HG03342 (cell line): ENCODE measurements at regions not wholly inside any gene's neighbourhood (a gene's known extent, or its start where the extent isn't known, plus 50 kb on each side); places are given as distances from the start of the nearest gene placed in this dataset.

ENCODE experiments used
- ATAC-seq: cut with Tn5 transposase; IDR thresholded peaks from one replicate; pipeline ENCODE4 v1.9.1; 2021; ENCODE audit warnings: mild to moderate bottlenecking, moderate library complexity; ENCODE audit not compliant: unreplicated experiment

DNA sequence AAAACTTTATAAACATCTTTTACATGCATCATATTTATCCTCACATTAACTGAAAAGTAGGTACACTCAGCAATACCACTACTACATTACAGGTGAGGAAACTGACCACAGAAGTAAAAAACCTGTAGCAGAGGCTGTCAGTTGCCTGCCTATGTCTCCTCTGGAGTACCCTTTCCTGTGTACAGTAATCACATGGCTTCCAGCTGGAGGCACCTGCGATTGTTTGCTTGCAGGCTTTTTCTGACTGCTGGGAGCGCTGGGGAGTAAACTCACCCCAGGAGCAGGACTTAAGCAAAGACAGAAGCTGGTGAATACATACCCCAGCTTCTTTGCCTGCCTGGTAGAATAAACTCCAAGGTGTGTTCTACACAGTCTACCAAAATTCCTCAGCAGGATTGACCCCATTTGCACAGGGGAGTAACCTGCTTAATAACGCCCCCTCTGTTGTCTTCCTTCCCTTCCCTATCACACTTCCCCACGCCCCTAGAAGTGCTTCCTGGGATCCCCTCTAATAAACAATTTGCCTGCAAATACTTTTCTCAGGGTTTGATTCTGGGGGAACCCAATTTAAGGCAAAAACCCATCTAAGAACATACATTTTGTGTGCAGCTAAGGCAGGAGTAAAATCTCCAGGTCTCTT is 138.9 kb downstream of the PTH2R start:
- ATAC-seq: no peak

DNA sequence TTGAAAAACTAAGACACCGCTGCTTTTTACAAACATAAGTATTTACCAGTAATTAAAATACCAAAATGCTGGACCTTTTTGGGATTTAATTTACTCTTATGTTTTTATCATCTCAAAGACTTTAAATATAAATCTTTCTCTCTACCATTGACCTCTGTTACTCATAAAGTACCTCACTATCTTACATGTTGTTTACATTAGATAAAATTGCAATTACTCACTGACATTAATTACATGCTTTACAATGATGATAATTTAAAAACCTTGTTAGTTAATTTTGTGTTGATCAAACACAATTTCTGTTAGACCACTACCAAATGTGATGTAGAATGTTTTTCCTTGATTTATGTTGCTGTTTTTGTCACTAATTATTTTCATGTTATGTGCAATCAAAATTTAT is 139.5 kb downstream of the PTH2R start:
- no peak for ATAC-seq

DNA sequence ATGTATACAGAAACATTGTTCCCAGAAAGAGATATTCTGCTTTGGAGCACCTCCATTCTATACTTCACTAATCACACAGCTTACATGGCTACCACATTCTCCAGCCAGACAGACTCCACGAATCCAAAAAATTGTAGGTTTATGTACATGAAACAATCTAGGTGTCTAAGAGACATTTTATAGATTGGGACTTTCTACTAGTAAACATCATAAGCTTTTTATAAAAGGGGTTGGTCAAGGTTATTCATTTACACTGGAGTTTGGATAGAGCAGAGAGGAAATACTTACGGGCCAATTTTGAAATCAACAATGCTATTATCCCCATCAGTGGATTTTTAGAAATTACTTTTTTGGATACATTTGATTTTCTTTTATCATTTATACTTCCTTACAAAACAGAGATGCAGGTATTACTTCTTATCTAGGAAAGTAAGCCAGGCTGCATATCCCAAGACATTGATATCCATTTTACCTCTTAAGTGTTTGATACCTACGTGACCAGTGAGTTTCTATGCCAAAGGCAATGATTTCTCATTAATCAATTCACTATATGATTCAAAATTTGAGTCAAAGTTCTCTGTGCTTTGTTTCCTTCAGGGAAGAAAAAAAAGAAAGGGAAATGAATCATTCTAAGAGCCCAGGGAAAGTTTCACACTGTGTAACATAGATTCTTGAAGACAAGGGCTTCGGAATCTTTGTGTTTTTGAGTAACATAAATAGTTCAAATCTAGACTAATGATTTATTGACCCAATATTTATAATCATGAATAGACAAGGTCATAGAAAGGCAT is 140.5 kb downstream of the PTH2R start:
- ATAC-seq: no peak

DNA sequence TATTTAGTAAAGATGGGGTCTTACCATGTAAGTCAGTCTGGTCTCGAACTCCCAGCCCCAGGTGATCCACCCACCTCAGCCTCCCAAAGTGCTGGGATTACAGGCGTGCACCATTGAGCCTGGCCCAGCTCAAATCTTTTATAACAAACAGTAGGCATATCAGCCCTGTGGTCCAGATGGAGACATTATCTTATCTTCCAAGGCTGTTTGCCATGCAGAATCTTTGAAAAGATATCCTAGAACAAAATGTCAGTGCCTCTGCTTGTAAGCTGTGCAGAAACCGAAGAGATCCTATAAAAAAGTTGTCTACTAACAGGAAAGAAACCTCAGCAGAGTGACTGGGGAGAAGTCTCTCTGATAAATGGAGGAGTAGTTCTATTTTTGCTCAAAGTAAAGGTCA is 142.1 kb downstream of the PTH2R start:
- no peak for ATAC-seq

DNA sequence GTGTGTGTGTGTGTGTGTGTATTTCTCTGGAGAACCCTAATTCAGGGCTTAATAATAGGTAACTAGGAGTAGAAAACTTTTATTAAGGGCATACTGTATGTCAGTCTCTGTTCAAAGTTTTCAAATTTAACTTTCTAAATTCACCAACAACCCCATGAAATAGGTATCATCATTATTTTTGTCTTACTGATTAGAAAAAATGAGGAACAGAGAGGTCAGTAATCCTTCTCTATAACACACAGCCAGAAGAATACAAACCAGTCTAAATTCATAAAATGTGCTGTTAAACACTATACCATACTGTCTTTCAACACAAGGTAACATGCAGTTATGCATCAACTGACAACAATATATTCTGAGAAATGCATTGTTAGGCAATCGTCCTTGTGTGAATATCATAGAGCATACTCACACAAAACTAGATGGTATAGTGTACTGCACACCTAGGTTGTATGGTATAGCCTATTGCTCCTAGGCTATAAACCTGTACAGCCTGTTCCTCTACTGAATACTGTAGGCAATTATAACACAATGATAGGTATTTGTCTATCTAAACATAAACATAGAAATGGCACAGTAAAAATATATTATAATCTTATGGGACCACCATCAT is 143.1 kb downstream of the PTH2R start:
- no peak for ATAC-seq

DNA sequence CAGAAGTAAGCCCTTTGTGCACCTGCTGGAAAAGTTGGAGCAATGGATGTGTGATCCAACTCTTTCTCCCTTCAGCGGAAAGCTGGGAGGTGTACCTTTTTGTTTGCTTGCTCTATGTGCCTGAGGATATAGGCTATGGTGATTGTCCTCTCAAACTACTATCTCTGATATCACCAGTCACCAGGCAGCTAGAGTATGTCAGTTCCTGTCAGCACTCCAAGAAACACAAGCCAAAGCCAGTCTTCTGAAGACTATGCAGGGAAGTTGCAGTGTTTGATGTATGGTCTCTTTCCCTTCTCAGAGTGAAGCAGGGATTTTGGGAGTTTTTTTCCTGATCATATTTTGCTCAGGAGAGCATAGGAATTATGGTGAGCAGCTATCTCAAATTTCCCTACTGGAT is 146.4 kb downstream of the PTH2R start:
- no peak for ATAC-seq

DNA sequence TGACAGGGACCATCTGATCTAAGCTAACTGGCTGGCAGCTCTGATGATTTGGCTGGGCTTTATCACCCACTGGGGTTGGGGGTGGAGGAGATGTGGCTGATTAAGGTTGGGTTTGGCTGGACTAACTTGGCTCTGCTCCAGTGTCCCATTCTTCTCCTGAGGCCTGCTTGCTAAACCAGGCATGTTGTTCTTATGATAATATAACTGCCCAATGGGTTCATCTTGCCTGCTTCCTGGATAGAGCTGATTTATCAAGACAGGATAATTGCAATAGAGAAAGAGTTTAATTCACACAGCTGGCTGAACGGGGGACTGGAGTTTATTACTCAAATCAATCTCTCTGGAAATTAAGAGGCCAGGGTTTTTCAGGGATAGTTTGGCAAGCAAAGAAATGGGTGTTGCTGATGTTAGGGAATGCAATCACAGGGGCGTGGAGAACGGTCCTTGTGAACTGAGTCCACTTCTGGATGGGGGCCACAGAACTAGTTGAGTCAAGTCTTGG is 150.4 kb downstream of the PTH2R start:
- no peak for ATAC-seq

DNA sequence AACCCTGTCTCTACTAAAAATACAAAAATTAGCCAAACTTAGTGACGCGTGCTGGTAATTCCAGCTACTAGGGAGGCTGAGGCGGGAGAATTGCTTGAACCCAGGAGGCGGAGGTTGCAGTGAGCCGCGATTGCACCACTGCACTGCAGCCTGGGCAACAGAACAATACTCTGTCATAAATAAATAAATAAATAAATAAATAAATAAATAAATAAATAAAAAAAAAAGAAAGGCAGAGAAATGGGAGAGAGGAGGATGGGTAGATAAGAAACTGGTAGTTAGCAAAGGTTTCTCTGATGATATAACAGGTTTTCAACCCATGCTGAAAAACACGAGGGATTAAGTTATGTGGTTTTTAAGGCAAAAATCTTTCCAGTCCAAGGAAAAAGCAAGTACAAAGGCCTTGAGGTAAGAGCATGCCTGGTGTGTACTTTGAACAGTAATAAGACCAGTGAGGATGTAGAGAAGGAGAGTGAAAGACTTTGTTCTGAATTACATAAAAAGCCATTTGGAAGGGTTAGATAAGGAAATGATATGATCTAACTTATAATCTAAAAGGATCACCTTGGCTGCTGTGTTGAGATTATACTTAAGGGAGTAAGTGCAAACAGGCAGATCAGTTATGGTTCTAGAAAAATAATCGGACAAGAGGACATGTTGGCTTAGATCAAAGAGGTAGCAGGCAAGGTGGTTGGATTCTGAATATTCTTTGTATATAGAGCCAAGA is 159.3 kb downstream of the PTH2R start:
- ATAC-seq: no peak

DNA sequence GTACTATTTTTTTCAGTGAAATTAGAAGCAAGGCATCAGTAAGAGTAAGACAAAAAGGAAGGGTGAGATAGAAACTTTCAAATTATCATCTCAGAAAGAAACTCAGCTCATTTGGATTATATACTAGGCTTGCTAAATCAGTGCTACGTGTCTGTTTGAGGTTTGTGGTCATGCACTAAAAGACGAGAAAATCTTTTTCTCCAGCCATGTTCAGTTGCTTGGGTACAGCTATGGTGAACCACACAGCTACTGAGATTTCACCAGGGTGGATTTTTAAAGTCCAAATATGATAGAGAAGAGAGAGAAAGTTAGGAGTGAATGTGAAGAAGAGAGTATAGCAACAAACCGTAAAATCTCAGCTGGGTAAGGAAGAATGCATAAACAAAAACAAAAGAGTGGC is 161.6 kb downstream of the PTH2R start:
- ATAC-seq: no peak

DNA sequence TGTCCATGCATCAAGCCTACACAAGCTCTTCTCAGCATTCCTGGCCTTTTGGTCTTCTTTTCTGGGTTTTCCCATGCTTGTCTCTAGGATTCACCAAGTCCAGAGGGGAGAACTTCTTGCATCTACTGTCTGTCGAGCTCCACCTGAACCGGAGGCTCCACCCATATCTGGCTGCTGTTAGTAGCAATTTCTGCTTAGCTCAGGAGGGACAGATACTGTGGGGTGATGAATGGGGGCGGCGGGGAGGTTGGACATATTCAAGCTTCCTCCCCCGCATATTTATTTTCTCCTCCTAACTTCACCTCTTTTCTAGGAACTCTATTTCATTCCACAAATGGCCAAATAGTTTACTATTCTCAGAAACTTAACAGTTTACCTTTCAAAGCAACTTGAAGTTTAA is 163.5 kb downstream of the PTH2R start:
- no peak for ATAC-seq

DNA sequence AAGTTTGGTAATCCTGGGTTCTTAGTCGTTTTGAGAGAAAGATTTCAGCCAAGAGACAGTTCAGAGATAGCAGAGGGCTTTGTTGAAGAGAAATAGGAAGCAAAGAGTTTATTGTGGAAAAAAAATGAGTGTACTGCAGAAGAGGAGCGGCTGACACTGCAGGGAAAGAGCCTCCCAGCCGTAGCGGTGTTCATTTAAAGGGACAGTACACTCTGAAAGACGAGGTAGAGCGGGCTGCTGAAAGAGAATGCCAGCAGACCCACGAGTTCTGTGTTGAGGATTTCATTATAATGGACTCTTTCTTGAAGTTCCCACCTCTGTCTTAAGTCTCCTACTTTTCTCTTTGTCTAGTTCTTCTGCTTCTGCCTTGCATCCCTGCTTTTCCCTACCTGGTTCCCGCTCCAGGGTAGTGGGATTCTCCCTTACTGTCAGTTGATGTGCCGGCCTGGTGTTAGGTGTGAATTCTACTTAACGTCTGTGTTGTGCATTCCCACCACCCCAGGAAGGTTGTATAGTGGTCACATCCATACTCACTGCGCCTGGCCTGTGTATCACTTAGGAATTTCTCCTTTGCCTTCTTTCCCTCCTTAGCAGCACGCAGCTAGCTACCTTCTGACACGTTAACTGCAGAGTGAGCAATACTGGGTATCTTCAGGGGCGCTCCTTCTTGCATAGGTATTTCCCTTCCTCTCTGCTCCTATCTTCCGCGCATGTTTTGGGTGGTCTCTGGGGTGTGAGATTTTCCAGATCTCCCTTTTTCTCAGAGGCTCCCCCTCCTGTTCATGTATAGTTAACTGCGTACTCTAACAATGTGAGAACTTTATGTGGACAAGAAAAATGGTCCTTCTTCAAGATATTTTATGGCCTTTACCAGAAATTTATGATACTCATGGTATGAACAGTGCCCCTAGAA is 164.5 kb downstream of the PTH2R start:
- no peak for ATAC-seq

DNA sequence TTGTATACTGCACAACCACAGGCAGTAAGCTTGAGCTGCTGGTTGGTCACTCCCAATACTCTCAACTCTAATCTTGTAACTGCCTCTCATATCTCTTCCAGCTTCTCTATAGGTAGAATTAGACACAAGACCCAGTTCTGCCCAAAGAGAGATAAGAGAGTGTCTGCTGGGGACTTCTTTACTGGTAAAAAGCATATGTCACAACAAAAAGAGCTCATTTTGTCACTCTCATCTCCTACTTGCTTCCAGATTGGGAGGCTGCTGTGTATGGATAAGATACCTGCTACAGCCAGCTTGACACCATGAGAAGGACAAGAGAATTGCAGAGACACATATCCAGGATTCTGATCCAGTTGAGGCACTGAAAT is 165.2 kb downstream of the PTH2R start:
- no peak for ATAC-seq

DNA sequence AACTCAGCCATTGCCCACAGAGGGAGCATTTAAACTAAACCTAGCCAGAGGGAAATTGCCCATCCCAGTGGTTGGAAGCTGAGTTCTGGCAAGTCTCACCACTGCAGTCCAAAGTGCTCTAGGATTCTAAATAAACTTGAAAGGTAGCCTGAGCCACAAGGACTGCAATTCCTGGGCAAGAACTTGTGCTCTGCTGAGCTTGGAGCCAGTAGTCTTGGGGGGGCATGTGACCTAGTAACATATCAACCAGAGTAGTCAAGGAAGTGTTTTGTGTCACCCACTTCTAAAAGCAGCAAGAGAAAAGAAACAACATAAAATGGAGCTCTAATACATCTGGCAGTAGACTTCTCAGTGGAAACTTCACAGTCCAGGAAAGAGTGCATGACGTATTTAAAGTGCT is 167.0 kb downstream of the PTH2R start:
- ATAC-seq: no peak

DNA sequence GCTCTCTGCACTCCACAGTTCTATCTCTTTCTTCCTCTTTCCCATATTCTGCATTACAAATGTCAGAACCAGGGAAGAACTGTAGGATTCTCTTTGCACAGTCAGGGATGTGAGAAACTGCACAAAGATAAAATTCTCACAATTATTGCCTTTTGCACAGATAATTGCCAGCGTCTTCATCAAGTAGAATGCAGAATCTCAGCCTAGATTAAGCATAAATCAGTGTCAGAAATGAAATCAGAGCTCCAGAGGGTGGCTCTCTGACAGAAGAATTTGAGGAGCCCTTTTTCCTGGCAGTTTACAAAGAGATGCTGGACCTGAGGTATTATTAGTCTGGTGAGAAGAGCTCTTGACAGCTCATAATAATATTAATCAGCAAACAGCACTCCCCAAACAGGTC is 173.1 kb downstream of the PTH2R start:
- ATAC-seq: no peak

DNA sequence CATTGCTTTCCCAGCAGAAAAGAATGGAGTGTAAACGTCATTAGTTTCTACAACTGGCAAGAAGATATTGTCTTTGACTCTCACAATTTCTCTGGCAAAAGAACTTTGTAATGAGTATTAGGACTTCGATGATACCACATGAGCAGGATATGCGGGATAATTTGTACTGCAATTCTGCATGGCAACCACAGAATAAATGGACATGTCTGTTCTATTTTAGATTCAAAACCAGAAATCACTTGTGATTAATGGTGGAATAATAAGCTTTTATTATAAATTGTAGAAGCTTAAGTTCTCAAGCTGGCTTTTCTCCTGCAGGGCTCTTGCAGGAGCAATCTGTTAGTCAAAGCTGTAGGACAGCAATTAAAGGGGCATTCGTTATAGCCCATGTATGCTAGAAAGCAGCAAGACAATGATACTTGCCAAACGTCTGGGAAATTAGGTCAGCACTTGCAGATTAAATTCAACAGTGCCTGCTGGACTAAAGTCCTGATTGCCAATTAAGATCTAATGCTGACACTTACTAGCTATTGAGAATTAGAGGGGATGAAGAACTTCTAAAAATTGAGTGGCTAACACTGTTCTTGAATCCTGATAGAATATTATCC is 177.9 kb downstream of the PTH2R start:
- no peak for ATAC-seq

DNA sequence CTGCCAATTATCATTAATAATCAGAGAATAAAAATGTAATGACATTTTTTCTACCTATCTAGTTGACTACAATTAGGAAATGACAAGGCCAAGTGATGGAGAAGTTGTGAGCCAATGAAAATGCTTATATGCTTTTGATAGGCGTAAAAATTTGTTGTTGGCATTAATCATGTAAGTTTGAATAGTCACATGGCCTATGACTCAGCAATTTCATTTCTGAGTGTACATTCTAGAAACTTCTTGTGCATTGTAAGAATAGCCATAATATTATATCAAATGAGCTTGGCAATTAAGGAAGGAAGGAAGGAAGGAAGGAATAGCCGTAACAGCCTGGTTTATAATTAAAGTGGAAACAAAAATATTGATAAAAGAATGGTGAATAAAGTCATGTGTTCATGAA is 179.9 kb downstream of the PTH2R start:
- no peak for ATAC-seq

DNA sequence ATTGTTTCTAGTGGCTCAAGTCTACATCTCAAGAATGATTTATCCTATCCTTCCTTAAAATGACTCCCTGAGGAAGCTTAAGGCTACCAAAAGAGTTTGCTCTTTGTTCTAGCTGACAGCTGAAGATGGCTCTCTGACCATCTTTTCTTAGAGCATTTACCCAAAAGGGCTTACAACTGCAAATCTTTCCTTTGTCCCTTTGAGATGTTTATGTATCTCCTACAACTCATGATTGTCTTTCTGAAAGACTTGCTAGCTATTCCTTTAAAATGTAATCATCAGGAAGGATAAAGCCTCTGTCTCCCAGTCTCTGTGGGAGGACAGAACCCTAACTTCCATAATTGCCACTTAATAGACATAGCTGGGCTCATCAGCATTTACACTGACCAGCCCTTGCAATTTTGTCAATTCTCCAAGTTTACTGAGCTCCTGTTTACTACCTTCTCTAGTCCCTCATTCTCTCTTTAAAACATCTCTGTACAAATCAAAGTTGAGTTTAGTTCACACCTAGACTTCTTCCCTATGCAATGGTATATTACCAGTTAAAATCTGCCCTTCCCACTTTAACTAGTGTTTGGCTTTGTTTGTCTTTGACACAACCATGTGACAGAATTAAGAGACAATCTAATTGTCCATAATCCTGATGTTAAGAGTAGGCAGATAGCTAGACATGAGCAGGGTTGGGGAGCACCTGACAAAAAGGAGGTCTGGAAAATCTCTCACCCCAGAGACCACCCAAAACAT is 188.2 kb downstream of the PTH2R start:
- no peak for ATAC-seq

DNA sequence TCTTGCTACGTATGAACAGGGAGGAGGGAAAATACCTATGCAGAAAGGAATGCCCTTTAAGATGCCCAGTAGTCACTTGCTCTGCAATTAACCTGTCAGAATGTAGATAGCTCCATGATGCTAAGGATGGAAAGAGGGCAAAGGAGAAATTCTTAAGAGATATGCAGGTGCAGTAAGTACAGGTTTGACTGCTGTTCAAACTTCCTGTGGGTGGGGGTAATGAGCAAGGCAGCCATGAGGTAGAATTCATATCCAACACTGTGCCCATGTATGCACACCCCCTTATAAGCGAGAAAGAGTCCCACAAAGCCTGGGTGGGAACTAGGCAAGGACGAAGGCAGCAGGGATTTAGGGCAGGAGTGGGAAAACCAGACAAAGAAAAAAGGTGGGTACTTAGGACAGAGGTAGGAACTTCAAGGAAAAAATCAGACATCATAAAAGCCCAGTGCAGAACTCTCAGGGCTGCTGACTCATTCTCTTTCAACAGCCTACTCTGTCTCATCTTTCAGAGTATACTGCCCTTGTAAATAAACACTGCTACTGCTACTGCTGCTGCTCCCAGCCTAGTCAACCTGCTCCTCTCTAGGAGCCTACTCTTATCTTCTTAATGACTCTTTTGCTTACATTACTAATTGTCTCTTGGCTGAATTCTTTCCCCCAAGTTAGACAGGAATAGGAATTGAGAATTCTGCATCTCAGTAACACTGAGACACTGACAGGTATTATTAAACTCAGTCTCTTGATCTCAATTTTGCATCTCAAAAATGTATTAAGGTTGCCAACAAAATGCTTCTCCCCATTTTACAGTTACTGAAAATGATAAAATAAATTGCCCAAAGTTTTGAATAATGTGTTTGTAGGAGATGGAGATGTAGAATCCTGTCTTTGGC is 189.0 kb downstream of the PTH2R start:
- ATAC-seq: no peak
